ENCODE measurements at regions not wholly inside any gene's neighbourhood (a gene's known extent, or its start where the extent isn't known, plus 50 kb on each side); places are given as distances from the start of the nearest gene placed in this dataset.

- ATAC-seq: no peak
- TF ChIP-seq CSRNP3 (CRISPR knock-in tag; IDR thresholded peaks at IDR 0.05): no peak
- TF ChIP-seq BACH2 (CRISPR knock-in tag; IDR thresholded peaks at IDR 0.05; ENCODE audit: borderline replicate concordance): no peak
- TF ChIP-seq CSDC2 (CRISPR knock-in tag; IDR thresholded peaks at IDR 0.05): no peak
- TF ChIP-seq ISL1 (CRISPR knock-in tag; IDR thresholded peaks at IDR 0.05): no peak
- no peak for TF ChIP-seq ZC3H10 (CRISPR knock-in tag; IDR thresholded peaks at IDR 0.05)
- TF ChIP-seq TCF4 (CRISPR knock-in tag; IDR thresholded peaks at IDR 0.05; ENCODE audit: borderline replicate concordance): no peak
- no peak for TF ChIP-seq ARNTL (CRISPR knock-in tag; IDR thresholded peaks at IDR 0.05; ENCODE audit: borderline replicate concordance, low read depth)
- no peak for TF ChIP-seq PPARA (CRISPR knock-in tag; IDR thresholded peaks at IDR 0.05; ENCODE audit: borderline replicate concordance)
- TF ChIP-seq TSHZ2 (CRISPR knock-in tag; IDR thresholded peaks at IDR 0.05): no peak
- no peak for TF ChIP-seq ZFP3 (CRISPR knock-in tag; IDR thresholded peaks at IDR 0.05)
- TF ChIP-seq SNAI2 (CRISPR knock-in tag; IDR thresholded peaks at IDR 0.05): no peak
- TF ChIP-seq RARB (CRISPR knock-in tag; IDR thresholded peaks at IDR 0.05): no peak
- no peak for TF ChIP-seq ZFP30 (CRISPR knock-in tag; IDR thresholded peaks at IDR 0.05)
Observed at GRCh38 chr2:160898581-160899307, 261.5 kb upstream of the TANK start.

GRCh38 chr2:160901613-160902012 lies 258.6 kb upstream of the TANK start:
- TF ChIP-seq ARNTL (CRISPR knock-in tag; IDR thresholded peaks at IDR 0.05; ENCODE audit: borderline replicate concordance, low read depth) (no peak), PPARA (CRISPR knock-in tag; IDR thresholded peaks at IDR 0.05; ENCODE audit: borderline replicate concordance) (no peak), PATZ1 (CRISPR knock-in tag; IDR thresholded peaks at IDR 0.05; ENCODE audit: borderline replicate concordance) (no peak), SNAI2 (CRISPR knock-in tag; IDR thresholded peaks at IDR 0.05) (no peak), ESRRG (CRISPR knock-in tag; IDR thresholded peaks at IDR 0.05) (no peak), CSDC2 (CRISPR knock-in tag; IDR thresholded peaks at IDR 0.05) (no peak), POU6F1 (CRISPR knock-in tag; IDR thresholded peaks at IDR 0.05; ENCODE audit: borderline replicate concordance, low read depth) (no peak), CSRNP3 (CRISPR knock-in tag; IDR thresholded peaks at IDR 0.05) (no peak), ZNF565 (CRISPR knock-in tag; conservative IDR thresholded peaks at IDR 0.05; ENCODE audit: low read depth) (no peak), ZNF70 (CRISPR knock-in tag; IDR thresholded peaks at IDR 0.05) (no peak), TOX (CRISPR knock-in tag; IDR thresholded peaks at IDR 0.05; ENCODE audit: borderline replicate concordance) (no peak), ZFP3 (CRISPR knock-in tag; IDR thresholded peaks at IDR 0.05) (no peak), ZNF8 (CRISPR knock-in tag; IDR thresholded peaks at IDR 0.05) (no peak), TCF4 (CRISPR knock-in tag; IDR thresholded peaks at IDR 0.05; ENCODE audit: borderline replicate concordance) (no peak), GLIS3 (CRISPR knock-in tag; IDR thresholded peaks at IDR 0.05) (no peak), ZFP30 (CRISPR knock-in tag; IDR thresholded peaks at IDR 0.05) (no peak), ISL1 (CRISPR knock-in tag; IDR thresholded peaks at IDR 0.05) (no peak)
- no peak for ATAC-seq

Measured in SK-N-SH treated with all-trans-retinoic acid at 6 μM for 48 hours (cell line).